ENCODE measurements at regions not wholly inside any gene's neighbourhood (a gene's known extent, or its start where the extent isn't known, plus 50 kb on each side); places are given as distances from the start of the nearest gene placed in this dataset.

GRCh38 chr2:21468624-21469023 lies 344.9 kb downstream of the TDRD15 start:
- ChIA-PET POLR2A (no interaction called here), CTCF (no interaction called here)
- DNase-seq (ENCODE audit: low read depth, low spot score) (no peak), ATAC-seq (no peak)
- H3K9me3 ChIP-seq (ENCODE audit: control insufficient read depth, insufficient read depth, low read depth, low read length), result no peaks in the 10 kb centered on the region
- no peak overlapping the region for H3K27ac ChIP-seq (ENCODE audit: low read length)
- no peaks in the 10 kb centered on the region for H3K4me1 ChIP-seq (ENCODE audit: control insufficient read depth, insufficient read depth, low read length)
- BruUV-seq (replicated peaks), result no TSS peak
- no peaks in the 10 kb centered on the region for H3K36me3 ChIP-seq (ENCODE audit: control insufficient read depth, insufficient read depth, low read length)
- H3K27me3 ChIP-seq (ENCODE audit: control insufficient read depth, insufficient read depth, low read length), result no peaks in the 10 kb centered on the region
- H3K4me3 ChIP-seq (ENCODE audit: low read depth in 2 of 2, low read length in 2 of 2), result no peak overlapping the region
- in situ Hi-C loops (cut with HindIII; ENCODE audit: low pct_unique_long_range_greater_than_20kb, low sequenced_read_pairs), result no loop called here
- TF ChIP-seq, protein P1, sequence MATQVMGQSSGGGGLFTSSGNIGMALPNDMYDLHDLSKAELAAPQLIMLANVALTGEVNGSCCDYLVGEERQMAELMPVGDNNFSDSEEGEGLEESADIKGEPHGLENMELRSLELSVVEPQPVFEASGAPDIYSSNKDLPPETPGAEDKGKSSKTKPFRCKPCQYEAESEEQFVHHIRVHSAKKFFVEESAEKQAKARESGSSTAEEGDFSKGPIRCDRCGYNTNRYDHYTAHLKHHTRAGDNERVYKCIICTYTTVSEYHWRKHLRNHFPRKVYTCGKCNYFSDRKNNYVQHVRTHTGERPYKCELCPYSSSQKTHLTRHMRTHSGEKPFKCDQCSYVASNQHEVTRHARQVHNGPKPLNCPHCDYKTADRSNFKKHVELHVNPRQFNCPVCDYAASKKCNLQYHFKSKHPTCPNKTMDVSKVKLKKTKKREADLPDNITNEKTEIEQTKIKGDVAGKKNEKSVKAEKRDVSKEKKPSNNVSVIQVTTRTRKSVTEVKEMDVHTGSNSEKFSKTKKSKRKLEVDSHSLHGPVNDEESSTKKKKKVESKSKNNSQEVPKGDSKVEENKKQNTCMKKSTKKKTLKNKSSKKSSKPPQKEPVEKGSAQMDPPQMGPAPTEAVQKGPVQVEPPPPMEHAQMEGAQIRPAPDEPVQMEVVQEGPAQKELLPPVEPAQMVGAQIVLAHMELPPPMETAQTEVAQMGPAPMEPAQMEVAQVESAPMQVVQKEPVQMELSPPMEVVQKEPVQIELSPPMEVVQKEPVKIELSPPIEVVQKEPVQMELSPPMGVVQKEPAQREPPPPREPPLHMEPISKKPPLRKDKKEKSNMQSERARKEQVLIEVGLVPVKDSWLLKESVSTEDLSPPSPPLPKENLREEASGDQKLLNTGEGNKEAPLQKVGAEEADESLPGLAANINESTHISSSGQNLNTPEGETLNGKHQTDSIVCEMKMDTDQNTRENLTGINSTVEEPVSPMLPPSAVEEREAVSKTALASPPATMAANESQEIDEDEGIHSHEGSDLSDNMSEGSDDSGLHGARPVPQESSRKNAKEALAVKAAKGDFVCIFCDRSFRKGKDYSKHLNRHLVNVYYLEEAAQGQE (IDR thresholded peaks at IDR 0.05; ENCODE audit: insufficient read depth in 1 of 2, low read depth in 2 of 2, low read length in 1 of 2), result no peak
- TF ChIP-seq SIN3A (IDR thresholded peaks at IDR 0.05; ENCODE audit: borderline replicate concordance, insufficient read depth, low read depth, low read length), result no peak
- intact Hi-C loops (cut with micrococcal nuclease; ENCODE audit: unreplicated experiment), result no loop called here

GRCh38 chr2:21469158-21469557 lies 345.4 kb downstream of the TDRD15 start:
- CTCF ChIA-PET, result interaction anchor here (0.6 kb wide), 1 partner anchor 105 kb away, joined by 3 read pairs; no protein-coding TSS in a partner anchor
- ATAC-seq (no peak), DNase-seq (ENCODE audit: low read depth, low spot score) (no peak)
- BruUV-seq (replicated peaks), result no TSS peak
- TF ChIP-seq, protein P2, sequence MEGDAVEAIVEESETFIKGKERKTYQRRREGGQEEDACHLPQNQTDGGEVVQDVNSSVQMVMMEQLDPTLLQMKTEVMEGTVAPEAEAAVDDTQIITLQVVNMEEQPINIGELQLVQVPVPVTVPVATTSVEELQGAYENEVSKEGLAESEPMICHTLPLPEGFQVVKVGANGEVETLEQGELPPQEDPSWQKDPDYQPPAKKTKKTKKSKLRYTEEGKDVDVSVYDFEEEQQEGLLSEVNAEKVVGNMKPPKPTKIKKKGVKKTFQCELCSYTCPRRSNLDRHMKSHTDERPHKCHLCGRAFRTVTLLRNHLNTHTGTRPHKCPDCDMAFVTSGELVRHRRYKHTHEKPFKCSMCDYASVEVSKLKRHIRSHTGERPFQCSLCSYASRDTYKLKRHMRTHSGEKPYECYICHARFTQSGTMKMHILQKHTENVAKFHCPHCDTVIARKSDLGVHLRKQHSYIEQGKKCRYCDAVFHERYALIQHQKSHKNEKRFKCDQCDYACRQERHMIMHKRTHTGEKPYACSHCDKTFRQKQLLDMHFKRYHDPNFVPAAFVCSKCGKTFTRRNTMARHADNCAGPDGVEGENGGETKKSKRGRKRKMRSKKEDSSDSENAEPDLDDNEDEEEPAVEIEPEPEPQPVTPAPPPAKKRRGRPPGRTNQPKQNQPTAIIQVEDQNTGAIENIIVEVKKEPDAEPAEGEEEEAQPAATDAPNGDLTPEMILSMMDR (IDR thresholded peaks at IDR 0.05), result no peak
- TF ChIP-seq, protein P1 (IDR thresholded peaks at IDR 0.05; ENCODE audit: insufficient read depth in 1 of 2, low read depth in 2 of 2, low read length in 1 of 2), result no peak
- TF ChIP-seq SIN3A (IDR thresholded peaks at IDR 0.05; ENCODE audit: borderline replicate concordance, insufficient read depth, low read depth, low read length) (no peak), TCF7L2 (IDR thresholded peaks at IDR 0.05; ENCODE audit: low read depth, low read length) (no peak), POLR2AphosphoS5 (IDR thresholded peaks at IDR 0.05; ENCODE audit: low read depth, low read length) (no peak)
- intact Hi-C loops (cut with micrococcal nuclease; ENCODE audit: unreplicated experiment), result no loop called here
- no peaks in the 10 kb centered on the region for H3K4me1 ChIP-seq (ENCODE audit: control insufficient read depth, insufficient read depth, low read length)
- no peaks in the 10 kb centered on the region for H3K9me3 ChIP-seq (ENCODE audit: control insufficient read depth, insufficient read depth, low read depth, low read length)
- in situ Hi-C loops (cut with HindIII; ENCODE audit: low pct_unique_long_range_greater_than_20kb, low sequenced_read_pairs), result no loop called here
- POLR2A ChIA-PET, result no interaction called here
- H3K27ac ChIP-seq (ENCODE audit: low read length), result no peak overlapping the region
- H3K27me3 ChIP-seq (ENCODE audit: control insufficient read depth, insufficient read depth, low read length), result no peaks in the 10 kb centered on the region
- H3K4me3 ChIP-seq (ENCODE audit: low read depth in 2 of 2, low read length in 2 of 2), result no peak overlapping the region
- no peaks in the 10 kb centered on the region for H3K36me3 ChIP-seq (ENCODE audit: control insufficient read depth, insufficient read depth, low read length)

All from Panc1 (cell line).